Smooth muscle cell (in vitro differentiated cells): ENCODE measurements at regions not wholly inside any gene's neighbourhood (a gene's known extent, or its start where the extent isn't known, plus 50 kb on each side); places are given as distances from the start of the nearest gene placed in this dataset.

Source experiments
- DNase-seq: peaks from one replicate; lab custom pipeline; 2025; ENCODE audit not compliant: unreplicated experiment; lab: John Stamatoyannopoulos, UW
- H2AFZ ChIP-seq: fragments of 200-600 bp; sonication (generic); 2 replicates; pipeline ENCODE4 v1.6.0; 2016; ENCODE audit warnings: antibody characterized with exemption, low read depth, mild to moderate bottlenecking
- H3F3A ChIP-seq: fragments of 200-600 bp; sonication (generic); 2 replicates; pipeline ENCODE4 v1.6.0; 2017; ENCODE audit warnings: antibody characterized with exemption, low read depth
- H3K27ac ChIP-seq: fragments of 200-600 bp; sonication (generic); 2 replicates; pipeline ENCODE4 v1.5.1; 2016; ENCODE audit warnings: low read depth, mild to moderate bottlenecking
- H3K27me3 ChIP-seq: fragments of 200-600 bp; sonication (generic); 2 replicates; pipeline ENCODE4 v1.6.1; 2016; ENCODE audit warnings: low read depth, mild to moderate bottlenecking
- H3K36me3 ChIP-seq: fragments of 200-600 bp; sonication (generic); 2 replicates; pipeline ENCODE4 v1.5.1; 2016; ENCODE audit warnings: low read depth
- H3K4me1 ChIP-seq: fragments of 200-600 bp; sonication (generic); 2 replicates; pipeline ENCODE4 v1.5.1; 2016; ENCODE audit warnings: low read depth
- H3K4me2 ChIP-seq: fragments of 200-600 bp; sonication (generic); 2 replicates; pipeline ENCODE4 v1.6.0; 2016; ENCODE audit warnings: mild to moderate bottlenecking
- H3K4me3 ChIP-seq: fragments of 200-600 bp; sonication (generic); 2 replicates; pipeline ENCODE4 v1.5.1; 2016; ENCODE audit warnings: mild to moderate bottlenecking
- H3K79me2 ChIP-seq: fragments of 200-600 bp; sonication (generic); 2 replicates; pipeline ENCODE4 v1.6.0; 2016; ENCODE audit warnings: low read depth, mild to moderate bottlenecking
- H3K9ac ChIP-seq: fragments of 200-600 bp; sonication (generic); 2 replicates; pipeline ENCODE4 v1.6.0; 2016; ENCODE audit warnings: low read depth
- H3K9me3 ChIP-seq: fragments of 200-600 bp; sonication (generic); replicated peaks from 2 replicates; pipeline ENCODE4 v1.5.1; 2016; ENCODE audit warnings: low read depth
- H4K20me1 ChIP-seq: fragments of 200-600 bp; sonication (generic); 2 replicates; pipeline ENCODE4 v1.6.0; 2016; ENCODE audit warnings: low read depth
- CTCF ChIP-seq: fragments of 200-600 bp; sonication (generic); IDR thresholded peaks from 2 replicates; pipeline ENCODE4 v1.5.1; 2017; ENCODE audit warnings: borderline replicate concordance, mild to moderate bottlenecking, antibody characterized with exemption; ENCODE audit not compliant: insufficient read depth, poor library complexity, severe bottlenecking
- WGBS: methylation state at CpG from one replicate; pipeline ENCODE4 v1.1.7; 2016; ENCODE audit warnings: low lambda C conversion rate; 5-methylcytosine and 5-hydroxymethylcytosine counted together

DNA sequence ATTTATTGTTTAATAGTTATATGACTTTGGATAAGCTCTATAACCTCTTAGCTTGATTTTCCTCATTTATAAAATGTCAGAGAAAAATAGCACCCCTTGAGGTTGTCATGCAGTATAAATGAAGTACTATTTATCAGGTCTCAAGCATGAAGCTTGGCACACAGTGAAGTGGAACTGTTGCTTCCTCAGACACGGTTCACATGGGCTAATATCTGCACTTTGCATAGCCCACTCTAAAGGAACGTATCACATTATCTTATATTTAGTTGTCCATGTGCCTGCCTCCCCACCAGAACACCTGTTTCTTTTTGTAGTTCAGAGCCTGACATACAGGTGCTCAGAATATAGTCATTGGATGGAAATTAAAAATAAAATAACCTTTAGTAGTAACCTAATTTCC lies 273.7 kb downstream of the SOX2 start:
- no peaks in the 10 kb centered on the region for H4K20me1 ChIP-seq
- TF ChIP-seq CTCF = no peak
- no peak overlapping the region for H3K4me2 ChIP-seq
- no peak overlapping the region for H3K4me3 ChIP-seq
- H3K9ac ChIP-seq = no peak overlapping the region
- WGBS = 89% methylated on average over 2 of the region's 2 CpGs
- no peak overlapping the region for H2AFZ ChIP-seq
- DNase-seq = no peak
- no peak overlapping the region for H3K27ac ChIP-seq
- no peaks in the 10 kb centered on the region for H3K4me1 ChIP-seq
- no peaks in the 10 kb centered on the region for H3F3A ChIP-seq
- H3K27me3 ChIP-seq = peaks cover 9% of the 10 kb centered on the region
- no peaks in the 10 kb centered on the region for H3K79me2 ChIP-seq
- no peaks in the 10 kb centered on the region for H3K36me3 ChIP-seq
- H3K9me3 ChIP-seq = no peaks in the 10 kb centered on the region

GRCh38 chr3:181987736-181988135 lies 276.0 kb downstream of the SOX2 start:
- H2AFZ ChIP-seq = no peak overlapping the region
- 81% methylated on average over 4 of the region's 4 CpGs for WGBS
- DNase-seq = no peak
- no peak overlapping the region for H3K27ac ChIP-seq
- no peak overlapping the region for H3K9ac ChIP-seq
- H3K4me2 ChIP-seq = no peak overlapping the region
- no peak overlapping the region for H3K4me3 ChIP-seq
- TF ChIP-seq CTCF = no peak
- no peaks in the 10 kb centered on the region for H3K27me3 ChIP-seq
- H3K9me3 ChIP-seq = no peaks in the 10 kb centered on the region
- H3K36me3 ChIP-seq = no peaks in the 10 kb centered on the region
- H3K4me1 ChIP-seq = no peaks in the 10 kb centered on the region
- H3F3A ChIP-seq = no peaks in the 10 kb centered on the region
- no peaks in the 10 kb centered on the region for H4K20me1 ChIP-seq
- H3K79me2 ChIP-seq = no peaks in the 10 kb centered on the region

DNA sequence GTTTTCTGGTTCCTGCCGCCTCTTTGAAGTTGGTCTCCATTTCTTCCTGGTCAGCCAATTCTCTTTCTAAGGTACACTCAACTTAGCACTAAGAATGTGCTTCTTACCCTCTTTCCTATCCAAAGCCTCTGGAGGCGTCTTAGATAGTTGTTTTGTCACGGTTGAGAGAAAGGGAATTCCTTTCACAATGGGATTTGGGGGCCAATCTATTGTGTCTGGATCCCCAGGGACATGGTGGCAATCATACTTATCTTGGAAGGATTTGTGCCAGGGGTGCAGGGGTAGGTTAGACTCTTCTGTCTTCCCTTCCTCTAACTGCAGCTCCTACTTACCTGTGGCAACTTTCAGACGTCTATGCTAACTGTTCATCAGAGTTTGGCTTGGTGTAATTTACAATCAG lies 287.1 kb downstream of the SOX2 start:
- Histone ChIP-seq H4K20me1 (no peaks in the 10 kb centered on the region), H3K79me2 (no peaks in the 10 kb centered on the region), H3K36me3 (no peaks in the 10 kb centered on the region), H3K9ac (no peak overlapping the region), H3K27ac (no peak overlapping the region), H3K4me1 (peaks cover 9% of the 10 kb centered on the region), H3K4me3 (no peak overlapping the region), H2AFZ (no peak overlapping the region), H3K4me2 (no peak overlapping the region), H3K27me3 (no peaks in the 10 kb centered on the region), H3F3A (no peaks in the 10 kb centered on the region), H3K9me3 (no peaks in the 10 kb centered on the region)
- DNase-seq = no peak
- TF ChIP-seq CTCF = no peak
- 88% methylated on average over 4 of the region's 4 CpGs for WGBS

DNA sequence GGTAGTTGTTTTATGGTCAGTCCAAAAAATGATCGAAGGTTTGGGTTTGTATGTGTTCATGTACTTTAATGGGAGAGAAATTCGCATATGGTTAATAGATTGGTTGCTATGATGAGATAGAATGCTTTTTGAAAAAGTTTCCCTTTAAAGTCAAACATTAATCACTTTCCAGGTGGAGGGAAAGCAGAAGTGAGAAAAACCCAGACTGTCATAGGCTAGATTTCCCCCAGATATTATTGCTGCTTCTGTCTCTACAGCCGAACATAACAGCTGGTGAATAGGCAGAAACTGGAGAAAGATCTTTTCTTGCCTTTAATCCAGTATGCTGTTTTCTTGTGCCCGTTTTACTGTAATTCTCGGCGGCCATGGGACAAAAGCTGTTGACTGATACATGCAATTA lies 287.6 kb downstream of the SOX2 start:
- H3K4me1 ChIP-seq = peaks cover 9% of the 10 kb centered on the region
- 90% methylated on average over 6 of the region's 6 CpGs for WGBS

More for the DNA sequence above, 287.6 kb downstream of the SOX2 start:
- no peak for DNase-seq
- no peaks in the 10 kb centered on the region for H4K20me1 ChIP-seq
- no peak overlapping the region for H3K27ac ChIP-seq
- no peak overlapping the region for H3K4me2 ChIP-seq
- H3K9me3 ChIP-seq = no peaks in the 10 kb centered on the region
- H2AFZ ChIP-seq = no peak overlapping the region
- no peaks in the 10 kb centered on the region for H3K79me2 ChIP-seq
- no peak overlapping the region for H3K4me3 ChIP-seq
- H3K27me3 ChIP-seq = no peaks in the 10 kb centered on the region
- H3K9ac ChIP-seq = no peak overlapping the region
- no peak for TF ChIP-seq CTCF
- H3K36me3 ChIP-seq = no peaks in the 10 kb centered on the region
- H3F3A ChIP-seq = no peaks in the 10 kb centered on the region
